Caco-2 (cell line): ENCODE measurements at regions not wholly inside any gene's neighbourhood (a gene's known extent, or its start where the extent isn't known, plus 50 kb on each side); places are given as distances from the start of the nearest gene placed in this dataset.

ENCODE experiments used
- BruUV-seq: library from RNA; stranded (reverse); fragments of 400-500 nt; replicated peaks from 2 replicates; lab custom pipeline; 2021; lab: Mats Ljungman, UMichigan
- CTCF ChIA-PET: fragments of 300-600 bp; sonication (Branson Sonifier 250); formaldehyde crosslinking; loops from one replicate; lab custom pipeline; 2022; ENCODE audit warnings: antibody characterized with exemption; lab: Charles Lee
- POLR2A ChIA-PET: fragments of 300-600 bp; sonication (Branson Sonifier 250); formaldehyde crosslinking; loops from one replicate; lab custom pipeline; 2022; ENCODE audit warnings: antibody characterized with exemption; lab: Charles Lee
- DNase-seq, 2 experiments: peaks; one replicate each; pipeline versions ENCODE4 v3.0.0 to v3.0.0-alpha.2; 2020 to 2022
- H3K27me3 ChIP-seq: replicated peaks from 2 replicates; pipeline ENCODE4 v1.6.0; 2011; ENCODE audit warnings: low read length; ENCODE audit not compliant: control insufficient read depth, insufficient read depth
- H3K36me3 ChIP-seq: 2 replicates; pipeline ENCODE4 v1.5.1; 2011; ENCODE audit warnings: low read length; ENCODE audit not compliant: control insufficient read depth, insufficient read depth
- H3K4me1 ChIP-seq: fragments of 250-450 bp; sonication (Bioruptor Pico); 2 replicates; pipeline ENCODE4 v1.5.1; 2020; ENCODE audit warnings: mild to moderate bottlenecking
- H3K4me3 ChIP-seq: 2 replicates; pipeline ENCODE4 v1.5.1; 2011; ENCODE audit warnings: low read depth, mild to moderate bottlenecking, control low read depth, low read length
- H3K9me3 ChIP-seq: fragments of 250-450 bp; sonication (Bioruptor Pico); 2 replicates; pipeline ENCODE4 v1.5.1; 2020; ENCODE audit warnings: mild to moderate bottlenecking, moderate library complexity
- H3K27ac Mint-ChIP-seq: one replicate; pipeline ENCODE4 v1.8.0; 2022; ENCODE audit warnings: mixed read lengths; ENCODE audit not compliant: unreplicated experiment
- H3K27me3 Mint-ChIP-seq: one replicate; pipeline ENCODE4 v1.8.0; 2022; ENCODE audit warnings: mixed read lengths; ENCODE audit not compliant: insufficient read depth, unreplicated experiment
- H3K36me3 Mint-ChIP-seq: one replicate; pipeline ENCODE4 v1.8.0; 2022; ENCODE audit warnings: mild to moderate bottlenecking, mixed read lengths; ENCODE audit not compliant: insufficient read depth, unreplicated experiment
- H3K4me1 Mint-ChIP-seq: one replicate; pipeline ENCODE4 v1.8.0; 2022; ENCODE audit warnings: low read depth, mixed read lengths; ENCODE audit not compliant: unreplicated experiment
- H3K4me3 Mint-ChIP-seq: one replicate; pipeline ENCODE4 v1.8.0; 2022; ENCODE audit warnings: mild to moderate bottlenecking, moderate library complexity, mixed read lengths; ENCODE audit not compliant: unreplicated experiment
- H3K9me3 Mint-ChIP-seq: one replicate; pipeline ENCODE4 v1.8.0; 2022; ENCODE audit warnings: mixed read lengths; ENCODE audit not compliant: unreplicated experiment
- intact Hi-C: fragments of 100-400 bp; cut with micrococcal nuclease; formaldehyde crosslinking; loops from one replicate; pipeline ENCODE4 v1.10.0; 2022; ENCODE audit not compliant: unreplicated experiment
- TF ChIP-seq, protein P1 (sequence below), 2 experiments: fragments of 200-600 bp in 1 of 2; IDR thresholded peaks; 1 replicate in 1 of 2; 2 replicates in 1 of 2; pipeline versions ENCODE4 v1.5.1 to v1.8.0; 2011 to 2022; ENCODE audit warnings: antibody characterized with exemption in 1 of 2, control low read depth in 1 of 2, inconsistent platforms in 1 of 2, low read depth in 1 of 2, low read length in 1 of 2, mild to moderate bottlenecking in 1 of 2, moderate library complexity in 1 of 2; ENCODE audit not compliant: insufficient read depth in 1 of 2, severe bottlenecking in 1 of 2, unreplicated experiment in 1 of 2

DNA sequence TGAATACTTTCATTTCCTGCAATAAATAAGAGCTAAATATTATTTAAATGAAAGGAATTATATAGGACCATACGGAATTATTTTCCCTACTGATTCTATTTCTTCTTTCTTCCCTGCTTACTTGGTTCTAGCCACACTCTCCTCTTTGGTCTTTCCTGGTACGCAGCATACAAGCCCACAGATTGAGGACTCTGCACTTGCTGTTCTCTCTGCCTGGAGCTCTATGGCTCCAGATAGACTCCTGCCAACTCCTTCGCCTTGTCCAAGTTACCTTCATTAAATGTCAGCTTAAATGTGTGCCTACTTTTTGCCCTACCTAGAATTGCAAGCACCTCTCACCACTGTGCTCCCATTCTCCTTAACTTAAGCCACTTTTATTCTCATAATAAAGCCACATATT, 203.4 kb downstream of the MDFIC start:
- BruUV-seq, result no TSS peak
- H3K9me3 ChIP-seq, result no peaks in the 10 kb centered on the region
- H3K4me1 ChIP-seq, result no peaks in the 10 kb centered on the region
- no peaks in the 10 kb centered on the region for H3K36me3 Mint-ChIP-seq
- no peak overlapping the region for H3K27ac Mint-ChIP-seq
- H3K36me3 ChIP-seq, result no peaks in the 10 kb centered on the region
- no peak for DNase-seq
- ChIA-PET POLR2A (no interaction called here), CTCF (no interaction called here)
- H3K27me3 Mint-ChIP-seq, result no peaks in the 10 kb centered on the region
- H3K4me1 Mint-ChIP-seq, result no peaks in the 10 kb centered on the region
- TF ChIP-seq, protein P1, sequence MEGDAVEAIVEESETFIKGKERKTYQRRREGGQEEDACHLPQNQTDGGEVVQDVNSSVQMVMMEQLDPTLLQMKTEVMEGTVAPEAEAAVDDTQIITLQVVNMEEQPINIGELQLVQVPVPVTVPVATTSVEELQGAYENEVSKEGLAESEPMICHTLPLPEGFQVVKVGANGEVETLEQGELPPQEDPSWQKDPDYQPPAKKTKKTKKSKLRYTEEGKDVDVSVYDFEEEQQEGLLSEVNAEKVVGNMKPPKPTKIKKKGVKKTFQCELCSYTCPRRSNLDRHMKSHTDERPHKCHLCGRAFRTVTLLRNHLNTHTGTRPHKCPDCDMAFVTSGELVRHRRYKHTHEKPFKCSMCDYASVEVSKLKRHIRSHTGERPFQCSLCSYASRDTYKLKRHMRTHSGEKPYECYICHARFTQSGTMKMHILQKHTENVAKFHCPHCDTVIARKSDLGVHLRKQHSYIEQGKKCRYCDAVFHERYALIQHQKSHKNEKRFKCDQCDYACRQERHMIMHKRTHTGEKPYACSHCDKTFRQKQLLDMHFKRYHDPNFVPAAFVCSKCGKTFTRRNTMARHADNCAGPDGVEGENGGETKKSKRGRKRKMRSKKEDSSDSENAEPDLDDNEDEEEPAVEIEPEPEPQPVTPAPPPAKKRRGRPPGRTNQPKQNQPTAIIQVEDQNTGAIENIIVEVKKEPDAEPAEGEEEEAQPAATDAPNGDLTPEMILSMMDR (IDR thresholded peaks at IDR 0.05; ENCODE audit: insufficient read depth in 1 of 2, low read depth in 1 of 2, low read length in 1 of 2, severe bottlenecking in 1 of 2, unreplicated experiment in 1 of 2), result no peak
- no peaks in the 10 kb centered on the region for H3K27me3 ChIP-seq
- H3K4me3 Mint-ChIP-seq, result no peak overlapping the region
- intact Hi-C loops, result no loop called here
- H3K4me3 ChIP-seq, result no peak overlapping the region
- H3K9me3 Mint-ChIP-seq, result no peaks in the 10 kb centered on the region

DNA sequence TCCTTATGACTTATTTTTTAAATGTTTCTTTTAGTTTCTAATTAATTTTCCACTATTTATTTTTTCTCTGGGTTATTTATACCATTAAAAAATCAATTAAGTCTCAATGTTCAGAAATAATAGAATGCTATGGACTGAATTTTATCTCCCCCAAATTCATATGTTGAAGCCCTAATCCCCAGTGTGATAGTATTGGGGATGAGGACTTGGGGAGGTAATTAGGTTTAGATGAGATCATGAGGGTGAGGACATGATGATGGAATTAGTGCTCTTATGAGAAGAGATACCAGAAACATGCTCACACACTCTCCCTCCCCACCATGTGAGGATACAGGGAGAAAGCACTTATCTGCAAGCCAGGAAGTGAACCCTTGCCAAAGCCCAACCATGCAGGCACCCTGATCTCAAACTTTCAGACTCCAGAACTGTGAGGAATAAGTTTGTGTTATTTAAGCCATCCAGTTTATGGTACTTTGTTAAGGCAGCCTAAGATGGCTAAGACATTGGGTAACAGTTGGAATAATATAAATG, 202.6 kb downstream of the MDFIC start:
- POLR2A ChIA-PET, result no interaction called here
- Histone ChIP-seq H3K9me3 (no peaks in the 10 kb centered on the region), H3K4me3 (no peak overlapping the region), H3K27me3 (no peaks in the 10 kb centered on the region), H3K4me1 (no peaks in the 10 kb centered on the region), H3K36me3 (no peaks in the 10 kb centered on the region)
- TF ChIP-seq, protein P1 (IDR thresholded peaks at IDR 0.05; ENCODE audit: insufficient read depth in 1 of 2, low read depth in 1 of 2, low read length in 1 of 2, severe bottlenecking in 1 of 2, unreplicated experiment in 1 of 2), result no peak
- no peaks in the 10 kb centered on the region for H3K4me1 Mint-ChIP-seq
- no peak overlapping the region for H3K4me3 Mint-ChIP-seq
- H3K9me3 Mint-ChIP-seq, result no peaks in the 10 kb centered on the region
- DNase-seq, result no peak
- CTCF ChIA-PET, result no interaction called here
- BruUV-seq, result no TSS peak
- intact Hi-C loops, result no loop called here
- H3K27ac Mint-ChIP-seq, result no peak overlapping the region
- H3K27me3 Mint-ChIP-seq, result no peaks in the 10 kb centered on the region
- H3K36me3 Mint-ChIP-seq, result no peaks in the 10 kb centered on the region

DNA sequence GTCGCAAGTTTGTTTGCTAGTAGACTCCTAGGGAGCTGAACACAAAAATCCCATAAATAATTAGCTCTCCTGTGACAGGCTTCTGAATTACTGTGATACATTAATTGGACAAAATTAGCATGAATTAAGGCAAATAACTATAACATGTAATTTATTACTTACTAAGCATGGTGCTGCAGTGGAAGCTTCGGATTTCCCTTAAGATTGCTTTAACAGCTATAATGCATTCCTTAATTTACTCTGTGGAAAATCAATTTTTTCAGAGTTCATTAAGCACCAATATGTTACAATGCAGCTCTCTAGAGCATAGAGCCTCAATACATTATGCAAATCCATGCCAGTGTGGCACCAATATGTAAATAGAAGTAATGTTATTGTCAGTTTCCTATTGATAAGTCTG, 201.5 kb downstream of the MDFIC start:
- no TSS peak for BruUV-seq
- Mint-ChIP-seq H3K36me3 (no peaks in the 10 kb centered on the region), H3K4me1 (no peaks in the 10 kb centered on the region), H3K27me3 (no peaks in the 10 kb centered on the region), H3K27ac (no peak overlapping the region), H3K4me3 (no peak overlapping the region), H3K9me3 (no peaks in the 10 kb centered on the region)
- Histone ChIP-seq H3K4me1 (no peaks in the 10 kb centered on the region), H3K27me3 (no peaks in the 10 kb centered on the region), H3K9me3 (no peaks in the 10 kb centered on the region), H3K36me3 (no peaks in the 10 kb centered on the region), H3K4me3 (no peak overlapping the region)
- ChIA-PET CTCF (no interaction called here), POLR2A (no interaction called here)
- DNase-seq, result no peak
- TF ChIP-seq, protein P1 (IDR thresholded peaks at IDR 0.05; ENCODE audit: insufficient read depth in 1 of 2, low read depth in 1 of 2, low read length in 1 of 2, severe bottlenecking in 1 of 2, unreplicated experiment in 1 of 2), result no peak
- intact Hi-C loops, result no loop called here
